Sigmoid colon (tissue), 6 donors: ENCODE measurements at regions not wholly inside any gene's neighbourhood (a gene's known extent, or its start where the extent isn't known, plus 50 kb on each side); places are given as distances from the start of the nearest gene placed in this dataset.

Source experiments
- DNase-seq: peaks from one replicate; pipeline ENCODE4 v3.0.0-alpha.2; 2019
- H3K27ac ChIP-seq, 4 donors: fragments of 200-600 bp; sonication (generic); one replicate each; pipeline ENCODE4 v1.5.1; 2016 to 2019; ENCODE audit warnings: mild to moderate bottlenecking in 1 of 4
- H3K27me3 ChIP-seq, 3 donors: fragments of 200-600 bp; sonication (generic); one replicate each; pipeline ENCODE4 v1.5.1; 2019; ENCODE audit warnings: mild to moderate bottlenecking in 1 of 3
- H3K36me3 ChIP-seq, 4 donors: fragments of 200-600 bp; sonication (generic); one replicate each; pipeline ENCODE4 v1.5.1; 2016 to 2019
- H3K4me1 ChIP-seq, 4 donors: fragments of 200-600 bp; sonication (generic); one replicate each; pipeline ENCODE4 v1.5.1; 2017 to 2019
- H3K4me3 ChIP-seq, 4 donors: fragments of 200-600 bp; sonication (generic); one replicate each; pipeline ENCODE4 v1.5.1; 2017 to 2019; ENCODE audit warnings: mild to moderate bottlenecking in 2 of 4, moderate library complexity in 1 of 4
- H3K9me3 ChIP-seq, 4 donors: fragments of 200-600 bp in 3 of 4; sonication (generic) in 3 of 4; one replicate each; pipeline versions ENCODE4 v1.5.1 to v1.6.1; 2013 to 2019
- CTCF ChIP-seq, 4 experiments: fragments of 450-650 bp in 3 of 4; fragments of 200-600 bp in 1 of 4; IDR thresholded peaks; one replicate each; pipeline ENCODE4 v1.5.1; 2016 to 2019; ENCODE audit warnings: antibody characterized with exemption in 4 of 4, mild to moderate bottlenecking in 3 of 4, moderate library complexity in 2 of 4
- EP300 ChIP-seq, 4 donors: sonication (generic); formaldehyde crosslinking; IDR thresholded peaks; one replicate each; pipeline ENCODE4 v1.6.1; 2017; ENCODE audit warnings: antibody characterized with exemption in 4 of 4
- POLR2A ChIP-seq, 2 donors: fragments of 450-650 bp; IDR thresholded peaks; one replicate each; pipeline ENCODE4 v1.6.1; 2016; ENCODE audit warnings: antibody characterized with exemption in 2 of 2, mild to moderate bottlenecking in 2 of 2, moderate library complexity in 2 of 2
- POLR2AphosphoS5 ChIP-seq, 4 donors: sonication (generic); formaldehyde crosslinking; IDR thresholded peaks; one replicate each; pipeline ENCODE4 v1.6.1; 2017; ENCODE audit warnings: antibody characterized with exemption in 4 of 4
- WGBS, 2 donors: extraction: QIAGEN DNeasy Blood & Tissue Kit; methylation state at CpG; one replicate each; pipeline ENCODE4 v1.1.7; 2013; 5-methylcytosine and 5-hydroxymethylcytosine counted together
- intact Hi-C: fragments of 100-400 bp; cut with DNase I; formaldehyde crosslinking; loops from one replicate; pipeline ENCODE4 v1.15.1; 2023
- donor health status: healthy with polysubstance abuse.
- donor health status: healthy.

- H3K4me3 ChIP-seq: no peak overlapping the region
- no peaks in the 10 kb centered on the region for H3K4me1 ChIP-seq
- intact Hi-C loops: no loop called here
- no peaks in the 10 kb centered on the region for H3K27me3 ChIP-seq
- no peaks in the 10 kb centered on the region for H3K36me3 ChIP-seq
- no peak for TF ChIP-seq POLR2A (IDR thresholded peaks at IDR 0.05)
- TF ChIP-seq POLR2AphosphoS5 (IDR thresholded peaks at IDR 0.05): no peak
- no peak for TF ChIP-seq EP300 (IDR thresholded peaks at IDR 0.05)
- no peak for TF ChIP-seq CTCF (IDR thresholded peaks at IDR 0.05)
- H3K9me3 ChIP-seq: no peaks in the 10 kb centered on the region
- WGBS, 2 donors: 70 to 78% methylated on average over 4 of the region's 4 CpGs
- no peak for DNase-seq
- no peak overlapping the region for H3K27ac ChIP-seq
Observed at GRCh38 chr1:55886856-55887712, 671.9 kb upstream of the USP24 start.

GRCh38 chr1:55885619-55886018 is 670.5 kb upstream of the USP24 start:
- Histone ChIP-seq H3K4me3 (no peak overlapping the region), H3K4me1 (no peaks in the 10 kb centered on the region), H3K9me3 (no peaks in the 10 kb centered on the region), H3K27ac (no peak overlapping the region), H3K36me3 (no peaks in the 10 kb centered on the region), H3K27me3 (no peaks in the 10 kb centered on the region)
- no peak for DNase-seq
- intact Hi-C loops: no loop called here
- WGBS, 2 donors: 78 to 79% methylated on average over 2 of the region's 2 CpGs
- TF ChIP-seq POLR2AphosphoS5 (IDR thresholded peaks at IDR 0.05): no peak
- TF ChIP-seq CTCF (IDR thresholded peaks at IDR 0.05): no peak
- TF ChIP-seq EP300 (IDR thresholded peaks at IDR 0.05): no peak
- TF ChIP-seq POLR2A (IDR thresholded peaks at IDR 0.05): no peak

- Histone ChIP-seq H3K27me3 (no peaks in the 10 kb centered on the region), H3K4me1 (no peaks in the 10 kb centered on the region), H3K4me3 (no peak overlapping the region), H3K9me3 (no peaks in the 10 kb centered on the region), H3K36me3 (no peaks in the 10 kb centered on the region), H3K27ac (no peak overlapping the region)
- 71 to 86% methylated on average over 6 of the region's 6 CpGs for WGBS, 2 donors
- DNase-seq: no peak
- no peak for TF ChIP-seq EP300 (IDR thresholded peaks at IDR 0.05)
- no peak for TF ChIP-seq CTCF (IDR thresholded peaks at IDR 0.05)
- TF ChIP-seq POLR2A (IDR thresholded peaks at IDR 0.05): no peak
- no peak for TF ChIP-seq POLR2AphosphoS5 (IDR thresholded peaks at IDR 0.05)
- intact Hi-C loops: no loop called here
Observed at GRCh38 chr1:55882931-55883330, 667.8 kb upstream of the USP24 start.

- DNase-seq: no peak
- no peaks in the 10 kb centered on the region for H3K27me3 ChIP-seq
- H3K36me3 ChIP-seq: no peaks in the 10 kb centered on the region
- TF ChIP-seq POLR2A (IDR thresholded peaks at IDR 0.05) (no peak), CTCF (IDR thresholded peaks at IDR 0.05) (no peak), EP300 (IDR thresholded peaks at IDR 0.05) (no peak), POLR2AphosphoS5 (IDR thresholded peaks at IDR 0.05) (no peak)
- WGBS, 2 donors: 93 to 95% methylated on average over 11 of the region's 11 CpGs
- no peaks in the 10 kb centered on the region for H3K4me1 ChIP-seq
- no peak overlapping the region for H3K27ac ChIP-seq
- H3K4me3 ChIP-seq: no peak overlapping the region
- no peaks in the 10 kb centered on the region for H3K9me3 ChIP-seq
- intact Hi-C loops: no loop called here
Observed at GRCh38 chr1:55879346-55879745, 664.2 kb upstream of the USP24 start.
